A673 (cell line): ENCODE measurements at regions not wholly inside any gene's neighbourhood (a gene's known extent, or its start where the extent isn't known, plus 50 kb on each side); places are given as distances from the start of the nearest gene placed in this dataset.

Experiments used
- BruUV-seq: library from RNA; stranded (reverse); fragments of 400-500 nt; replicated peaks from 2 replicates; lab custom pipeline; 2021; lab: Mats Ljungman, UMichigan
- CTCF ChIA-PET: fragments of 300-600 bp; sonication (Branson Sonifier 250); formaldehyde crosslinking; loops from one replicate; lab custom pipeline; 2022; ENCODE audit warnings: antibody characterized with exemption; lab: Charles Lee
- POLR2A ChIA-PET: fragments of 300-600 bp; sonication (Branson Sonifier 250); formaldehyde crosslinking; loops from one replicate; lab custom pipeline; 2022; ENCODE audit warnings: antibody characterized with exemption; ENCODE audit not compliant: low non-redundant PET; lab: Charles Lee
- DNase-seq: peaks from one replicate; pipeline ENCODE4 v3.0.0-alpha.2; 2015; ENCODE audit warnings: low spot score
- H3K27ac ChIP-seq: fragments of 200-600 bp; sonication (generic); 2 replicates; pipeline ENCODE4 v1.5.1; 2016; ENCODE audit warnings: mixed run types, low read depth, mild to moderate bottlenecking, mixed read lengths, antibody characterized with exemption, low read length; ENCODE audit not compliant: poor library complexity, severe bottlenecking
- H3K27me3 ChIP-seq: fragments of 200-600 bp; sonication (generic); replicated peaks from 2 replicates; pipeline ENCODE4 v1.6.1; 2017; ENCODE audit warnings: mixed run types, low read depth, mild to moderate bottlenecking, mixed read lengths, antibody characterized with exemption, low read length; ENCODE audit not compliant: insufficient read depth, poor library complexity
- H3K36me3 ChIP-seq: fragments of 200-600 bp; sonication (generic); 2 replicates; pipeline ENCODE4 v1.6.1; 2016; ENCODE audit warnings: mixed run types, mild to moderate bottlenecking, mixed read lengths, antibody characterized with exemption, low read length; ENCODE audit not compliant: insufficient read depth, poor library complexity, severe bottlenecking
- H3K4me1 ChIP-seq: fragments of 200-600 bp; sonication (generic); 2 replicates; pipeline ENCODE4 v1.6.1; 2017; ENCODE audit warnings: mixed run types, mild to moderate bottlenecking, mixed read lengths, antibody characterized with exemption, low read length; ENCODE audit not compliant: insufficient read depth, poor library complexity, severe bottlenecking
- H3K4me3 ChIP-seq: fragments of 200-600 bp; sonication (generic); 2 replicates; pipeline ENCODE4 v1.5.1; 2016; ENCODE audit warnings: low read depth, mixed run types, mild to moderate bottlenecking, mixed read lengths, low read length; ENCODE audit not compliant: poor library complexity, severe bottlenecking
- H3K9me3 ChIP-seq: fragments of 200-600 bp; sonication (generic); 2 replicates; pipeline ENCODE4 v1.6.1; 2016; ENCODE audit warnings: mixed run types, low read depth, mild to moderate bottlenecking, mixed read lengths, antibody characterized with exemption, low read length; ENCODE audit not compliant: poor library complexity, severe bottlenecking
- EZH2 ChIP-seq: fragments of 200-600 bp; sonication (generic); IDR thresholded peaks from 2 replicates; pipeline ENCODE4 v1.6.1; 2017; ENCODE audit warnings: borderline replicate concordance, low read depth, mild to moderate bottlenecking, mixed read lengths, antibody characterized with exemption, low read length; ENCODE audit not compliant: poor library complexity, severe bottlenecking
- intact Hi-C: fragments of 100-400 bp; cut with micrococcal nuclease; formaldehyde crosslinking; loops from one replicate; pipeline ENCODE4 v1.10.0; 2022; ENCODE audit not compliant: unreplicated experiment
- TF ChIP-seq, protein P1 (sequence below): fragments of 300-800, 200-600 bp; sonication (generic); conservative IDR thresholded peaks from 2 replicates; pipeline ENCODE4 v1.5.1; 2017; ENCODE audit warnings: low read depth, mild to moderate bottlenecking, antibody characterized with exemption, low read length, moderate library complexity, mixed read lengths

DNA sequence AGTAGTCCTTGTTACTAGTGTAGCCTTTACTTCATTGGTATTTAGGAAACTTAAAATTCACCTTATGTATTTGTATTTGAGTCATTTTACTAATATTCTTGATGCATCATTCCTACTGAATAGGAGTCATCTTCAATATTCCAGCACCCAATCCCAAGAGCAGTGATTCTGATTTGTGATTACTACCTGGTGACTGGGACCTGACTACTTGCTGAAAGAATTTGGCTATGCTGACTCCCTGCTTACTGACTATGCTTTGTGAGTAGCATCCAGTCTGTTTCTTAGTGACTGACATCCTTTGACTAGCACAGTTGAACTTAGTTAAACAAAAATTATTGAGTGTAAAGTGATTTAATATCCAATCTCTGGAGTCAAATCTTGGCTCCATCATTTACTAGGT is 129.9 kb upstream of the NEGR1 start:
- intact Hi-C loops: no loop called here
- ChIA-PET POLR2A (no interaction called here), CTCF (no interaction called here)
- no peak for DNase-seq
- no peak overlapping the region for H3K27ac ChIP-seq
- H3K4me3 ChIP-seq: no peak overlapping the region
- BruUV-seq: no TSS peak
- no peaks in the 10 kb centered on the region for H3K27me3 ChIP-seq
- TF ChIP-seq, protein P1, sequence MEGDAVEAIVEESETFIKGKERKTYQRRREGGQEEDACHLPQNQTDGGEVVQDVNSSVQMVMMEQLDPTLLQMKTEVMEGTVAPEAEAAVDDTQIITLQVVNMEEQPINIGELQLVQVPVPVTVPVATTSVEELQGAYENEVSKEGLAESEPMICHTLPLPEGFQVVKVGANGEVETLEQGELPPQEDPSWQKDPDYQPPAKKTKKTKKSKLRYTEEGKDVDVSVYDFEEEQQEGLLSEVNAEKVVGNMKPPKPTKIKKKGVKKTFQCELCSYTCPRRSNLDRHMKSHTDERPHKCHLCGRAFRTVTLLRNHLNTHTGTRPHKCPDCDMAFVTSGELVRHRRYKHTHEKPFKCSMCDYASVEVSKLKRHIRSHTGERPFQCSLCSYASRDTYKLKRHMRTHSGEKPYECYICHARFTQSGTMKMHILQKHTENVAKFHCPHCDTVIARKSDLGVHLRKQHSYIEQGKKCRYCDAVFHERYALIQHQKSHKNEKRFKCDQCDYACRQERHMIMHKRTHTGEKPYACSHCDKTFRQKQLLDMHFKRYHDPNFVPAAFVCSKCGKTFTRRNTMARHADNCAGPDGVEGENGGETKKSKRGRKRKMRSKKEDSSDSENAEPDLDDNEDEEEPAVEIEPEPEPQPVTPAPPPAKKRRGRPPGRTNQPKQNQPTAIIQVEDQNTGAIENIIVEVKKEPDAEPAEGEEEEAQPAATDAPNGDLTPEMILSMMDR: no peak
- TF ChIP-seq EZH2: no peak
- no peaks in the 10 kb centered on the region for H3K9me3 ChIP-seq
- no peaks in the 10 kb centered on the region for H3K36me3 ChIP-seq
- no peaks in the 10 kb centered on the region for H3K4me1 ChIP-seq

- no peak for DNase-seq
- no peak overlapping the region for H3K27ac ChIP-seq
- H3K4me1 ChIP-seq: peaks cover 3% of the 10 kb centered on the region
- H3K9me3 ChIP-seq: peaks cover 4% of the 10 kb centered on the region
- intact Hi-C loops: no loop called here
- CTCF ChIA-PET: no interaction called here
- POLR2A ChIA-PET: no interaction called here
- H3K36me3 ChIP-seq: no peaks in the 10 kb centered on the region
- BruUV-seq: no TSS peak
- TF ChIP-seq EZH2: no peak
- TF ChIP-seq, protein P1: no peak
- H3K4me3 ChIP-seq: no peak overlapping the region
- no peaks in the 10 kb centered on the region for H3K27me3 ChIP-seq
Measured at GRCh38 chr1:72399807-72400206, 117.5 kb upstream of the NEGR1 start.

GRCh38 chr1:72397786-72398185 is 115.4 kb upstream of the NEGR1 start:
- intact Hi-C loops: no loop called here
- no peaks in the 10 kb centered on the region for H3K36me3 ChIP-seq
- H3K27ac ChIP-seq: no peak overlapping the region
- H3K9me3 ChIP-seq: peaks cover 4% of the 10 kb centered on the region
- ChIA-PET POLR2A (no interaction called here), CTCF (no interaction called here)
- H3K27me3 ChIP-seq: no peaks in the 10 kb centered on the region
- peak; percentile 70 for DNase-seq
- TF ChIP-seq, protein P1: no peak
- BruUV-seq: no TSS peak
- H3K4me1 ChIP-seq: peaks cover 3% of the 10 kb centered on the region
- H3K4me3 ChIP-seq: no peak overlapping the region
